Suprapubic skin (tissue), 3 donors: ENCODE measurements at regions not wholly inside any gene's neighbourhood (a gene's known extent, or its start where the extent isn't known, plus 50 kb on each side); places are given as distances from the start of the nearest gene placed in this dataset.

Experiments used
- EP300 ChIP-seq: sonication (generic); formaldehyde crosslinking; IDR thresholded peaks from one replicate; pipeline ENCODE4 v1.6.1; 2017; ENCODE audit warnings: antibody characterized with exemption
- TF ChIP-seq, protein P1 (sequence below), 2 donors: fragments of 200-600 bp in 1 of 2; fragments of 450-650 bp in 1 of 2; sonication (generic) in 1 of 2; IDR thresholded peaks; one replicate each; pipeline ENCODE4 v1.5.1; 2016 to 2019; ENCODE audit warnings: antibody characterized with exemption in 2 of 2, mild to moderate bottlenecking in 1 of 2, moderate library complexity in 1 of 2

DNA sequence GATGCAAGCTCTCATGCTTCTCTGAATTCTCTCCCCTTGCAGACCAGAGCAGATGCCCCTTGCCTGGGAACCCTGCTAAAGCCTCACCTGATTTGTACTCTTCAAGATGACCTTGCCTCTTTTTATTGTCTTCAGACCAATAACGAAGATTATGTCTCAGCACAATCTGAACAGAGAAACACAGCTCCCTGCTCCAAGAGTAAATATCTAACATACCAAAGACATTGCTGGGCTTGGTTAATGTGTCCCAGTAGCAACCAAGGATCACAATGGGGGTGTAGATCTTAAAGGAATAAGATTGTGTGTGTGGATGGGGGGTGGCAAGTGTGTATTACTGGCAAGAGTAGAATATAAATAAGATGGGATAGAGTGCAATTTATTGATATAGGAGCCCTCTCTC, 67.6 kb upstream of the LHFPL2 start:
- TF ChIP-seq, protein P1, sequence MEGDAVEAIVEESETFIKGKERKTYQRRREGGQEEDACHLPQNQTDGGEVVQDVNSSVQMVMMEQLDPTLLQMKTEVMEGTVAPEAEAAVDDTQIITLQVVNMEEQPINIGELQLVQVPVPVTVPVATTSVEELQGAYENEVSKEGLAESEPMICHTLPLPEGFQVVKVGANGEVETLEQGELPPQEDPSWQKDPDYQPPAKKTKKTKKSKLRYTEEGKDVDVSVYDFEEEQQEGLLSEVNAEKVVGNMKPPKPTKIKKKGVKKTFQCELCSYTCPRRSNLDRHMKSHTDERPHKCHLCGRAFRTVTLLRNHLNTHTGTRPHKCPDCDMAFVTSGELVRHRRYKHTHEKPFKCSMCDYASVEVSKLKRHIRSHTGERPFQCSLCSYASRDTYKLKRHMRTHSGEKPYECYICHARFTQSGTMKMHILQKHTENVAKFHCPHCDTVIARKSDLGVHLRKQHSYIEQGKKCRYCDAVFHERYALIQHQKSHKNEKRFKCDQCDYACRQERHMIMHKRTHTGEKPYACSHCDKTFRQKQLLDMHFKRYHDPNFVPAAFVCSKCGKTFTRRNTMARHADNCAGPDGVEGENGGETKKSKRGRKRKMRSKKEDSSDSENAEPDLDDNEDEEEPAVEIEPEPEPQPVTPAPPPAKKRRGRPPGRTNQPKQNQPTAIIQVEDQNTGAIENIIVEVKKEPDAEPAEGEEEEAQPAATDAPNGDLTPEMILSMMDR (IDR thresholded peaks at IDR 0.05): no peak
- no peak for TF ChIP-seq EP300
